HG03469 (cell line): ENCODE measurements at regions not wholly inside any gene's neighbourhood (a gene's known extent, or its start where the extent isn't known, plus 50 kb on each side); places are given as distances from the start of the nearest gene placed in this dataset.
"Not testable (repeated sequence)": the region's sequence is repeated elsewhere in the genome, so short reads cannot be mapped to it uniquely, and the experiment has no call there.

ENCODE experiments used
- ATAC-seq: cut with Tn5 transposase; IDR thresholded peaks from one replicate; pipeline ENCODE4 v1.9.1; 2021; ENCODE audit warnings: mild to moderate bottlenecking, moderate library complexity, moderate number of reproducible peaks; ENCODE audit not compliant: unreplicated experiment

DNA sequence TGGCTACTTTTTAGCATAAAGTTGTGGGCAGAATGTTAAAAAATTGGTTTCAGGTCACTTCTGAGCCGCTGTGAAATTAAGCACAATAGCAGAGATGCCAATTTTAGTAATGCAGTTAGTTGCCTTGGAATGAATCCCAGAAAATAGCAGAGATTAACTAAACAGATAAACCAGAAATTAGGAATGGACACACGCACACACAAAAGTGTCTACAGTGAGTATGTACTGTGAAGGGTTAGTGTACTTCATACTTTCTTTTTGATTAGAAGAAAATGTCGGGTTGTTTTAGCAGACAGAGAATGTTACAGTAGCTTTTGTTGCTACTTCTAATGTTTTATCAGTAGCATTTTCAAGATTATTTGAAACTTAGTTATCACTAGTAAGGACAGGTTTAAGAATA, 106.7 kb downstream of the LEPR start:
- no peak for ATAC-seq

GRCh38 chr1:65527707-65528503, 107.4 kb downstream of the LEPR start:
- no peak for ATAC-seq

DNA sequence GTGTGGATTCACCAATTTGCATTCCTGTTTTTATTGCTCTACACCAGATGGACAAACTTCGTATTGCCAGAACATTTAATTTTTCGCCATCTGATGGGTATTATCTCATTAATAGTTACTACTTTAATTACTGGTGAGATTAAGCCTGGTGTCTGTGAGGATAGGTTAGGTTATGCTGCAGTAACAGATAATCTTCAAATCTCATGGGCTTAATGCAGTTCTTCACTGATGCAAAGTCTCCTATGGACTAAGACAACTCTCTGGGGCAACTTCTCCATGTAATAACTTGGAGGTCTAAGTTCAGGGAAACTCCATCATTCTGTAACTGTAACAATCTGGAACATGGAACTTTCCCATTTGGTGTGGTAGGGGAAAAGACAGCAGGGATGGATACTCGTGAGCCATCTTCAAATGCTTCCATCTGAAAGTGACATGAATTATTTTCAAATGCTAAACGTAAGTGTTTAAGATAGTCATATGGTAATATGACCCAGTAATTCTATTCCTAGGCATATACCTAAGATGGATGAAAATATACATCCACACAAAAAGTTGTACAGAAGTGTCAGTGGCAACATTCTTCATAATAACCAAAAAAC, 111.6 kb downstream of the LEPR start:
- ATAC-seq = no peak

DNA sequence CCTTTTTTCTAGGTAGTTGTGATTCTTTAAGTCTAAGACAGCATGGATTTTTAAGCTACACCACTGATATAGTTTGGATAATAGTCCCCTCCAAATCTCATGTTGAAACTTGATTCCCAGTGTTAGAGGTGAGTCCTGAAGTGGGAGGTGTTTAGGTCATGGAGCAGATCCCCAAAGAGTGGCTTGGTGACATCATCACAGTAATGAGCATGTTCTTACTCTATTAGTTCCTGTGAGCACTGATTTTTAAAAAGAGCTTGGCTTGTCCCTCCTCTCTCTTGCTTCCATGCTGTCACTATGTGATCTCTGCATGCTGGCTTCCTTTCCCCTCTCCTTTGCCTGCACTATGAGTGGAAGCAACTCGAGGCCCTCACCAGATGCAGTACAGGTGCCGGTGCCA, 115.5 kb downstream of the LEPR start:
- ATAC-seq = no peak

GRCh38 chr1:65538086-65538485, 117.6 kb downstream of the LEPR start:
- no peak for ATAC-seq

DNA sequence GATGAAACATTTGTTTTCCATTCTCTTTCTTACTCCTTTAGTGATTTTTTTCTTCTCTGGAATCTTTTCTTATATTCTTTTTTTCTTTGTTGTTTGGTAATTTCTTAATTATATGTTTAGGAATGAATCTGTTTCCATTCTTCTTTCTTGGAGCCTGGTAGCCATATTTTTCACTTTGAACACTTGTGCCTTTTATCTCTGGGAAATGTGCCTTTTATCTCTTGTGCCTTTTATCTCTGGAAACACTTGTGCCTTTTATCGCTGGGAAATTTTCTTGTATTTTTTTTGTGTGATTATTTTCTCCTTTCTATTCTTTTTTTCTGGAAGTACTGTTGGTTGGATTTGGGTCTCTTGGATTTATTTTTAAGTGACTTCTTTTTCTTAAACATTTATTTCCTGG, 118.2 kb downstream of the LEPR start:
- ATAC-seq = no peak

DNA sequence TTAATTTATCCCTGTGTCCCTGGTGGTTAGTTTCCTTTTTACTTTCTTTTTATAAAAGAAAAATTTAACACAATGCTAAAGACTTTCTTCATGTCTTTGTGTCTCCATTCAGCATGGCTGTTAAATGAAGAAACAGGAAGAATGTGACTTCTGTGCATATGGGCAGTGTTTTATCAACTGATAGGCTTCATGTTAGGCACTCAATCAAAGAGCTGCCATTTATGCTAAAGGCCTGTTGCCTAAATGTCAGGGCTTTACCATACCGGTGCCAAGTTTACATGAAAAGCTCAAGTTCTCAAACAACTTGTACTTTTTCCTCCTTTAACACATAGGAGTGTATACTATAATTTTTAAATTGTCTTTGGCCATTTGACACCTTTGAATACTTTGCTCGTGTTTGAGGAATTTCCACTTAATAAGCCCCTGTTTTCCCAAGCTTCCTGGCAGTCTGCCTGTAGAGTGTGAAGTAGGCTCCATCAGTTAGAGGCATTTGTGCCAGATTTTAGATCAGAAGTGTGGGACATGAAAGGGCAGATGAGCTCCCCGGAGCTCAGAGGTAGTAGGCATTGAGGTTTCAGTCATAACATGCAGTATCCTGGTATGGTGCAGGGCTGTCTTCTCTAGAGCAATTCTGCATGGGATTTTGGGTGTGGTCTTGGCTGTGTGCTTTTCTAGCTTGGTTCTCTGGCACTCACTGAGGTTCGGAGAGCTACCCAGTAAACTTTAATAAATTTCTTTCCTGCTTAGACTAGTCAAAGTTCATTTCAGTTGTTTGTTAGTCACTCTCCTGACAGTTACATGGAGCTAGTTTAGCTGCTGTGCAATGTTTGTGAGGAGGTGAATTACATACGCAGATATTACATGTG, 119.0 kb downstream of the LEPR start:
- no peak for ATAC-seq

- ATAC-seq = no peak
Measured at GRCh38 chr1:65541161-65541560, 120.7 kb downstream of the LEPR start.

DNA sequence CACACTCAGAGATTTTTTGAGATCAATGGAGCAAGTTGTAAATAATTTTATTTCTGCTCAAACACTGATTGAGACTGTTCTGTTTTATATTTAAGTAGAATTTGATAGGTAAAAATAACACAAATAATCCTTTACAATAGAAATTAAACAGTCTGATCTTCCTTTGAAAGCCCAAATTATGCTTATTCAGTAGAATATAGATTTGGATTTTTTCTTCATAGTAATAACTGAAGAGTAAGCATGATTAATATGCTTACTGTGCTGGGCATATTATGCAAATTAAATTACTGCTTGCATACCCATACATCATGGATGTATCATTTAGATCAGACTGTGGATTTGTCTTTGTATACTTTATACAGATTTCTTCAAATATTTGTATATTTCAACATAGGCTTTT, 121.4 kb downstream of the LEPR start:
- no peak for ATAC-seq

GRCh38 chr1:65542592-65542991, 122.1 kb downstream of the LEPR start:
- not testable (repeated sequence) for ATAC-seq

DNA sequence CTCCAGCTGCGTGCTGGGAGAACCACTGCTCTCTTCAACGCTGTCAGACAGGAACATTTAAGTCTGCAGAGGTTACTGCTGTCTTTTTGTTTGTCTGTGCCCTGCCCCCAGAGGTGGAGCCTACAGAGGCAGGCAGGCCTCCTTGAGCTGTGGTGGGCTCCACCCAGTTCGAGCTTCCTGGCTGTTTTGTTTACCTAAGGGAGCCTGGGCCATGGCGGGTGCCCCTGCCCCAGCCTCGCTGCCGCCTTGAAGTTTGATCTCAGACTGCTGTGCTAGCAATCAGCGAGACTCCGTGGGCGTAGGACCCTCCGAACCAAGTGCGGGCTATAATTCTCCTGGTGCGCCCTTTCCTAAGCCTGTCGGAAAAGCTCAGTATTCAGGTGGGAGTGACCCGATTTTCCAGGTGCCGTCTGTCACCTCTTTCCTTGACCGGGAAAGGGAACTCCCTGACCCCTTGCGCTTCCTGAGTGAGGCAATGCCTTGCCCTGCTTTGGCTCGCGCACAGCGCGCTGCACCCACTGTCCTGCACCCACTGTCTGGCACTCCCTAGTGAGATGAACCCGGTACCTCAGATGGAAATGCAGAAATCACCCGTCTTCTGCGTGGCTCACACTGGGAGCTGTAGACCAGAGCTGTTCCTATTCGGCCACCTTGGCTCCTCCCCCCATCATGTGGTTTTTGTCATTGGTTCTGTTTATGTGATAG, 130.0 kb downstream of the LEPR start:
- not testable (repeated sequence) for ATAC-seq

GRCh38 chr1:65552484-65552883, 132.0 kb downstream of the LEPR start:
- ATAC-seq = not testable (repeated sequence)

DNA sequence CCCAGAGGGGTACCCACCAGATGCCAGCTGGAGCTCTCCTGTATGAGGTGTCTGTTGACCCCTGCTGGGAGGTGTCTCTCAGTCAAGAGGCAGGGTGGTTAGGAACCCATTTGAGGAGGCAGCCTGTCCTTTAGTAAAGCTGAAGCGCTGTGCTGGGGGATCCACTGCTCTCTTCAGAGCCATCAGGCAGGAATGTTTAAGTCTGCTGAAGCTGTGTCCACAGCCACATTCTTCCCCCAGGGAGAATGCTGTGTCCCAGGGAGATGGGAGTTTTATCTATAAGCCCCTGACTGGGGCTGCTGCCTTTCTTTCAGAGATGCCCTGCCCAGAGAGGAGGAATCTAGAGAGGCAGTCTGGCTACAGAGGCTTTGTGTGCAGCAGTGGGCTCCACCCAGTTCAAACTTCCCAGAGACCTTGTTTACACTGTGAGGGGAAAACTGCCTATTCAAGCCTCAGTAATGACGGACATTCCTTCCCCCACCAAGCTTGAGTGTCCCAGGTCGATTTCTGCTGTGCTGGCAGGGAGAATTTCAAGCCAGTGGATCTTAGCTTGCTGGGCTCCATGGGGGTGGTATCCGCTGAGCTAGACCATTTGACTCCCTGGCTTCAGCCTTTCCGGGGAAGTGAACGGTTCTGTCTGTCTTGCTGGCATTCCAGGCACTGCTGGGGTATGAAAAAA, 133.8 kb downstream of the LEPR start:
- not testable (repeated sequence) for ATAC-seq

GRCh38 chr1:65554829-65555228, 134.4 kb downstream of the LEPR start:
- no peak for ATAC-seq

GRCh38 chr1:65558215-65558614, 137.7 kb downstream of the LEPR start:
- ATAC-seq = no peak

- ATAC-seq = no peak
Measured at GRCh38 chr1:65564493-65564892, 144.0 kb downstream of the LEPR start.

- ATAC-seq = no peak
Measured at GRCh38 chr1:65568285-65568684, 147.8 kb downstream of the LEPR start.

DNA sequence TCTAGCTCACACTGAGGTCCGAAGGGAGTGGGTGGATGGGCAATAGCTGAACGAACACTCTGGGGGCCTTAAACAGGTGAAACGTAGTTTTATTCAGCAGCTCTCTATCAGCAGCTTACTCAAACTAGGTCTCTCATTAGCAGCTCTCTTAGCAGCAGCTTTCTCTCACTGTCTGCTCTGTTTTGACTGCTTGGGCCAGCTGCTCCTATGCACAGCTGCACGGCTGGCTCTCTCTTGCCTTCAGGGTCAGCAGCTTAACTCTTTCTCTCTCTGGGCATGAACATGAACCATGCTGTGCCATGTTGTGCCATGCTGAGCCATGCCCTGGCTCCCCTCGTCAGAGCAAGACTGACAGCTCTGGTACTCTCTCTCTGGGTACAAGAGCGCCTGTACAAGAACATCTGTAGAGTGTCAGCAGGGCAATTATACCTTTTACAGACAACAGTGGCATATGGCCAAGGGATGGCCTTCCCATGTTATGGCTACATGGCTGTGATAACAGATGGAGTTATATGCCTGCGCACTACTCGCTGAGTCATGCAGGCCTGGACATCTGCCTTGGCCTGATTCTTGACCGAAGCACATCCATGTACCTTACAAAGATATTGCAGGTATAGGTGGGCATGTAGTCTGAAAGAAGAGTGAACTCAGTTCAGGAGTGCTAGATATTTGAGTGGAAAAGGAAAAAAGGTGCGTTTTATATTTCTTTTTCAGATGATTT, 152.4 kb downstream of the LEPR start:
- ATAC-seq = no peak

- ATAC-seq = no peak
Measured at GRCh38 chr1:65577278-65577677, 156.8 kb downstream of the LEPR start.

- ATAC-seq = not testable (repeated sequence)
Measured at GRCh38 chr1:65577982-65578381, 157.5 kb downstream of the LEPR start.
